ENCODE measurements at regions not wholly inside any gene's neighbourhood (a gene's known extent, or its start where the extent isn't known, plus 50 kb on each side); places are given as distances from the start of the nearest gene placed in this dataset.

DNA sequence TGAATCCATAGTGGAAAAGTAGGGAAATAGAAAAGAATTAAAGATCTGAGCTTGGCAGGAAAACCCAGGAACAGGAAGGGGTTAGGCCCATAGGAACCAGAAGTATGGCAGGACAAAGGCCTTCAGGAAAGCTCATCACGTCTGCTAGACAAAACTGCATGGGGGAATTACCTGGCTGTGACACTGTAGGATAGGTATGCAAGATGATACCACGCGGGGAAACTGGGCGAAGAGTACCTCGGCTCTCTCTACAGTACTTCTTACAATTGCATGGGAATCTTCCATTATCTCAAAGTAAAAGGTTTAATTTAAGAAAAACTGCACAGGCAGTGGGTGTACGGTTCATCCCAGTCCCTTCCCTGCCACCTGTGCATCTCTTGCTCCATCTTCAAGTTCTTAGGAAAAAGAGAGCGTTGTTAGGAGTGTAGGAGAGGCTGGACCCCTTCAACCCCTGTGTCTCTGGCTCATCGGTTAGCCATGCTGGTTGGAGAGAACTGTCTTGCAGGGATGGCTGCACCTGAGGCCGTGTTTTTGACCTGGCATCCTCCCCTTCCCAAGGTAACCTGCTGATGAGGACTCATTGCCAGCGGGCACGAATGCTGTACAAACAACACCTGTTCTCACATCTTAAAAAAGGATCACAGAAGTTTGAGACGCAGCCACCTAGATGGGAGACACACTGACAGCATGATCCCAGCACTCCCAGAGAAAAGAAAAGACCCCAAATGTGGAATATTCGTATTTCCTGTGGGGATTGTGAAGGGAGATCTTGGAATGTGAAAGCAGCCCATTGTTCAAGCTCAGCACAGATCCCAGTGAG, 120.5 kb upstream of the COPS8 start:
- Histone ChIP-seq H3K9me3 (no peaks in the 10 kb centered on the region), H3K36me3 (replicated peaks in 1 of 2; ENCODE audit: insufficient read depth in 1 of 2, low read depth in 2 of 2) (no peaks in the 10 kb centered on the region), H3K27ac (no peak overlapping the region), H3K27me3 (no peaks in the 10 kb centered on the region), H3K4me3 (no peak overlapping the region), H3K4me1 (peaks cover 6% of the 10 kb centered on the region)
- TF ChIP-seq POLR2A (IDR thresholded peaks at IDR 0.05), result no peak
- TF ChIP-seq CTCF (IDR thresholded peaks at IDR 0.05), result no peak
- intact Hi-C loops (cut with DNase I), result no loop called here
- DNase-seq, result no peak
- WGBS, 2 donors, result 84 to 85% methylated on average over 13 of the region's 13 CpGs
- no peak for ATAC-seq

DNA sequence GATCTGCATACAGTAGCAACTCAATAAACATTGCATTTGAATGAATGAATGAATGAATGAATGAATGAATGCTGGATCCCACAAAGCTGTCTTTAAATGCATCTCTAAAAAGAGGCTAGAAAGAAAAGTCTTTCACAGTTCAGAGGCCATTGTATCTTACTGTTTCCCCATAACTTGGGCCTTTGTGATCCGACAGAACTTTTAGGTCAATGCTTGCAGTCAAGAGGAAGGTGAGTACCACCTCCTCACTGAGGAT, 119.9 kb upstream of the COPS8 start:
- Histone ChIP-seq H3K9me3 (no peaks in the 10 kb centered on the region), H3K36me3 (replicated peaks in 1 of 2; ENCODE audit: insufficient read depth in 1 of 2, low read depth in 2 of 2) (no peaks in the 10 kb centered on the region), H3K4me1 (peaks cover 6% of the 10 kb centered on the region), H3K4me3 (no peak overlapping the region), H3K27ac (no peak overlapping the region), H3K27me3 (no peaks in the 10 kb centered on the region)
- 89 to 100% methylated on average over 1 of the region's 1 CpG for WGBS, 2 donors
- TF ChIP-seq CTCF (IDR thresholded peaks at IDR 0.05) (no peak), POLR2A (IDR thresholded peaks at IDR 0.05) (no peak)
- intact Hi-C loops (cut with DNase I), result no loop called here
- no peak for ATAC-seq
- no peak for DNase-seq

DNA sequence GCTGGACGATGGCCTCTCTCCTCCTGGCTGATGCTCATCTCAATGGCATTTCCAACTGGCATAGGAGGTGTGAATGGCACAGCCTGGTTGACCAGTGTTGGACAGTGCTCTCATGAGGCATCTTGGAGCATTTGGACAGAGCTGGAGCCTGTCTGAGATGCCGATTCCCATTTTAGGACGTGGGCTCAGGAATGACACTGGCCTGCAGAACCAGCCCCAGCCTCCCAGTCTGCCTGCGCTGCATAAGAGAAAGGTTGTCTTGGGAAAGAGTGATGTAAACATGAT, 118.2 kb upstream of the COPS8 start:
- H3K4me3 ChIP-seq, result no peak overlapping the region
- H3K9me3 ChIP-seq, result no peaks in the 10 kb centered on the region
- WGBS, 2 donors, result 90 to 93% methylated on average over 1 to 4 of the region's 4 CpGs
- H3K4me1 ChIP-seq, result peaks cover 8% of the 10 kb centered on the region
- H3K27ac ChIP-seq, result no peak overlapping the region
- no peak for TF ChIP-seq CTCF (IDR thresholded peaks at IDR 0.05)
- TF ChIP-seq POLR2A (IDR thresholded peaks at IDR 0.05), result no peak
- intact Hi-C loops (cut with DNase I), result no loop called here
- DNase-seq (no peak), ATAC-seq (no peak)
- no peaks in the 10 kb centered on the region for H3K36me3 ChIP-seq (replicated peaks in 1 of 2; ENCODE audit: insufficient read depth in 1 of 2, low read depth in 2 of 2)
- no peaks in the 10 kb centered on the region for H3K27me3 ChIP-seq

GRCh38 chr2:236968101-236968879, 117.4 kb upstream of the COPS8 start:
- H3K36me3 ChIP-seq (replicated peaks in 1 of 2; ENCODE audit: insufficient read depth in 1 of 2, low read depth in 2 of 2), result no peaks in the 10 kb centered on the region
- H3K4me1 ChIP-seq, result peaks cover 17% of the 10 kb centered on the region
- WGBS, 2 donors, result 66 to 73% methylated on average over 9 to 10 of the region's 10 CpGs
- no peak overlapping the region for H3K4me3 ChIP-seq
- DNase-seq (no peak), ATAC-seq (no peak)
- no peak for TF ChIP-seq CTCF (IDR thresholded peaks at IDR 0.05)
- no peak for TF ChIP-seq POLR2A (IDR thresholded peaks at IDR 0.05)
- H3K9me3 ChIP-seq, result no peaks in the 10 kb centered on the region
- no peak overlapping the region for H3K27ac ChIP-seq
- H3K27me3 ChIP-seq, result no peaks in the 10 kb centered on the region
- intact Hi-C loops (cut with DNase I), result no loop called here

Measured in body of pancreas (tissue), 4 donors.